SK-N-SH treated with all-trans-retinoic acid at 6 μM for 48 hours (cell line): ENCODE measurements at regions not wholly inside any gene's neighbourhood (a gene's known extent, or its start where the extent isn't known, plus 50 kb on each side); places are given as distances from the start of the nearest gene placed in this dataset.

Source experiments
- ATAC-seq: fragments of 200-7000 bp; cut with Tn5 transposase; 3 replicates; pipeline ENCODE4 v1.9.1; 2020; ENCODE audit warnings: mild to moderate bottlenecking, moderate library complexity
- ARNTL ChIP-seq: fragments of 450-650 bp; formaldehyde crosslinking; IDR thresholded peaks from 2 replicates; pipeline ENCODE4 v1.5.0; 2020; ENCODE audit warnings: low read depth, mild to moderate bottlenecking, moderate library complexity, borderline replicate concordance
- BACH2 ChIP-seq: fragments of 250-450 bp; sonication (Bioruptor Pico); IDR thresholded peaks from 2 replicates; pipeline ENCODE4 v1.9.0; 2021; ENCODE audit warnings: mild to moderate bottlenecking, borderline replicate concordance
- CREB5 ChIP-seq: fragments of 250-450 bp; sonication (Bioruptor Pico); IDR thresholded peaks from 2 replicates; pipeline ENCODE4 v1.5.1; 2020; ENCODE audit warnings: low read depth, mild to moderate bottlenecking, moderate library complexity
- CSDC2 ChIP-seq: fragments of 250-450 bp; sonication (Bioruptor Pico); IDR thresholded peaks from 2 replicates; pipeline ENCODE4 v1.5.0; 2020; ENCODE audit warnings: mild to moderate bottlenecking, moderate library complexity
- CSRNP3 ChIP-seq: fragments of 250-450 bp; sonication (Bioruptor Pico); IDR thresholded peaks from 2 replicates; pipeline ENCODE4 v1.5.1; 2021; ENCODE audit warnings: mild to moderate bottlenecking, moderate library complexity
- ESRRG ChIP-seq: fragments of 250-450 bp; sonication (Bioruptor Pico); IDR thresholded peaks from 2 replicates; pipeline ENCODE4 v1.6.1; 2021; ENCODE audit warnings: mild to moderate bottlenecking
- GLIS3 ChIP-seq: fragments of 250-450 bp; sonication (Bioruptor Pico); IDR thresholded peaks from 2 replicates; pipeline ENCODE4 v1.5.0; 2020; ENCODE audit warnings: mild to moderate bottlenecking, moderate library complexity
- ISL1 ChIP-seq: fragments of 250-450 bp; sonication (Bioruptor Pico); IDR thresholded peaks from 2 replicates; pipeline ENCODE4 v2.1.2; 2022; ENCODE audit warnings: mild to moderate bottlenecking, moderate library complexity
- PATZ1 ChIP-seq: fragments of 250-450 bp; sonication (Bioruptor Pico); IDR thresholded peaks from 2 replicates; pipeline ENCODE4 v1.8.0; 2020; ENCODE audit warnings: mild to moderate bottlenecking, moderate library complexity, borderline replicate concordance
- POU6F1 ChIP-seq: fragments of 250-450 bp; sonication (Bioruptor Pico); IDR thresholded peaks from 2 replicates; pipeline ENCODE4 v1.8.0; 2021; ENCODE audit warnings: low read depth, mild to moderate bottlenecking, moderate library complexity, borderline replicate concordance
- PPARA ChIP-seq: fragments of 250-450 bp; sonication (Bioruptor Pico); IDR thresholded peaks from 2 replicates; pipeline ENCODE4 v1.5.0; 2020; ENCODE audit warnings: mild to moderate bottlenecking, borderline replicate concordance
- RARB ChIP-seq: fragments of 250-450 bp; sonication (Bioruptor Pico); IDR thresholded peaks from 2 replicates; pipeline ENCODE4 v1.8.0; 2021; ENCODE audit warnings: mild to moderate bottlenecking, moderate library complexity
- SNAI2 ChIP-seq: fragments of 250-450 bp; sonication (Bioruptor Pico); IDR thresholded peaks from 2 replicates; pipeline ENCODE4 v1.5.0; 2020; ENCODE audit warnings: mild to moderate bottlenecking, moderate library complexity
- TCF4 ChIP-seq: fragments of 250-450 bp; sonication (Bioruptor Pico); IDR thresholded peaks from 2 replicates; pipeline ENCODE4 v1.8.0; 2021; ENCODE audit warnings: mild to moderate bottlenecking, moderate library complexity, borderline replicate concordance
- ZC3H10 ChIP-seq: fragments of 250-450 bp; sonication (Bioruptor Pico); IDR thresholded peaks from 2 replicates; pipeline ENCODE4 v1.5.1; 2021; ENCODE audit warnings: mild to moderate bottlenecking, moderate library complexity
- ZFP3 ChIP-seq: fragments of 250-450 bp; sonication (Bioruptor Pico); IDR thresholded peaks from 2 replicates; pipeline ENCODE4 v1.5.0; 2020; ENCODE audit warnings: mild to moderate bottlenecking, moderate library complexity
- ZFP30 ChIP-seq: fragments of 450-650 bp; formaldehyde crosslinking; IDR thresholded peaks from 2 replicates; pipeline ENCODE4 v1.5.0; 2022; ENCODE audit warnings: mild to moderate bottlenecking, moderate library complexity
- ZNF70 ChIP-seq: fragments of 450-650 bp; formaldehyde crosslinking; IDR thresholded peaks from 2 replicates; pipeline ENCODE4 v1.5.0; 2020; ENCODE audit warnings: mild to moderate bottlenecking, moderate library complexity
- ZNF8 ChIP-seq: fragments of 450-650 bp; formaldehyde crosslinking; IDR thresholded peaks from 2 replicates; pipeline ENCODE4 v1.5.0; 2020; ENCODE audit warnings: mild to moderate bottlenecking, moderate library complexity
- TF ChIP-seq, protein P1 (sequence below): fragments of 250-450 bp; sonication (Bioruptor Pico); IDR thresholded peaks from 2 replicates; pipeline ENCODE4 v1.5.0; 2020; ENCODE audit warnings: mild to moderate bottlenecking, moderate library complexity

DNA sequence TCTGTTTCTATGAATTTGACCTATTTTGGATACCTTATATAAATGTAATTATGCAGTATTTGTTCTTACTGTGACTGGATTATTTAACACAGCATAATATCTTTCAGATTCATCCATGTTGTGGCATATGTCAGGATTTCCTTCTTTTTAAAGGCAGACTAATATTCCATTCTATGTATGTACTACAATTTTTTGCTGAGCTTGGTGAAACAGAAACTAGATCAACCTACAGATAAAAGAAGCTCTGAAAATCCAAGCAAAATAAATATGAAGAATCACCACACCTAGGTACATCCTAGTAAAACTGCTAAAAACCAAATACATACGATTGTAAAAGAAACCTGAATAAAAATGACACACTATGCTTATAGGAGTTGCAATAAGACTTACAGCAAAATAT lies 300.5 kb downstream of the HTR7 start:
- TF ChIP-seq ZFP30 (CRISPR knock-in tag) (no peak), BACH2 (CRISPR knock-in tag) (no peak), SNAI2 (CRISPR knock-in tag) (no peak), ESRRG (CRISPR knock-in tag) (no peak), CSRNP3 (CRISPR knock-in tag) (no peak), ZFP3 (no peak), TCF4 (CRISPR knock-in tag) (no peak), PATZ1 (no peak), CSDC2 (no peak), GLIS3 (no peak), ZC3H10 (CRISPR knock-in tag) (no peak), CREB5 (CRISPR knock-in tag) (no peak), PPARA (CRISPR knock-in tag) (no peak), ARNTL (CRISPR knock-in tag) (no peak)
- TF ChIP-seq, protein P1, sequence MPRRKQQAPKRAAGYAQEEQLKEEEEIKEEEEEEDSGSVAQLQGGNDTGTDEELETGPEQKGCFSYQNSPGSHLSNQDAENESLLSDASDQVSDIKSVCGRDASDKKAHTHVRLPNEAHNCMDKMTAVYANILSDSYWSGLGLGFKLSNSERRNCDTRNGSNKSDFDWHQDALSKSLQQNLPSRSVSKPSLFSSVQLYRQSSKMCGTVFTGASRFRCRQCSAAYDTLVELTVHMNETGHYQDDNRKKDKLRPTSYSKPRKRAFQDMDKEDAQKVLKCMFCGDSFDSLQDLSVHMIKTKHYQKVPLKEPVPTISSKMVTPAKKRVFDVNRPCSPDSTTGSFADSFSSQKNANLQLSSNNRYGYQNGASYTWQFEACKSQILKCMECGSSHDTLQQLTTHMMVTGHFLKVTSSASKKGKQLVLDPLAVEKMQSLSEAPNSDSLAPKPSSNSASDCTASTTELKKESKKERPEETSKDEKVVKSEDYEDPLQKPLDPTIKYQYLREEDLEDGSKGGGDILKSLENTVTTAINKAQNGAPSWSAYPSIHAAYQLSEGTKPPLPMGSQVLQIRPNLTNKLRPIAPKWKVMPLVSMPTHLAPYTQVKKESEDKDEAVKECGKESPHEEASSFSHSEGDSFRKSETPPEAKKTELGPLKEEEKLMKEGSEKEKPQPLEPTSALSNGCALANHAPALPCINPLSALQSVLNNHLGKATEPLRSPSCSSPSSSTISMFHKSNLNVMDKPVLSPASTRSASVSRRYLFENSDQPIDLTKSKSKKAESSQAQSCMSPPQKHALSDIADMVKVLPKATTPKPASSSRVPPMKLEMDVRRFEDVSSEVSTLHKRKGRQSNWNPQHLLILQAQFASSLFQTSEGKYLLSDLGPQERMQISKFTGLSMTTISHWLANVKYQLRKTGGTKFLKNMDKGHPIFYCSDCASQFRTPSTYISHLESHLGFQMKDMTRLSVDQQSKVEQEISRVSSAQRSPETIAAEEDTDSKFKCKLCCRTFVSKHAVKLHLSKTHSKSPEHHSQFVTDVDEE (CRISPR knock-in tag) = no peak
- no peak for ATAC-seq

GRCh38 chr10:90560331-90560730 lies 297.5 kb downstream of the HTR7 start:
- no peak for TF ChIP-seq ZFP3
- no peak for TF ChIP-seq ZNF70 (CRISPR knock-in tag)
- TF ChIP-seq PPARA (CRISPR knock-in tag) = no peak
- no peak for TF ChIP-seq TCF4 (CRISPR knock-in tag)
- no peak for TF ChIP-seq ISL1
- TF ChIP-seq RARB (CRISPR knock-in tag) = no peak
- TF ChIP-seq, protein P1 (CRISPR knock-in tag) = no peak
- no peak for TF ChIP-seq POU6F1 (CRISPR knock-in tag)
- TF ChIP-seq ZNF8 (CRISPR knock-in tag) = no peak
- no peak for TF ChIP-seq CSDC2
- no peak for TF ChIP-seq PATZ1
- no peak for TF ChIP-seq ESRRG (CRISPR knock-in tag)
- TF ChIP-seq CSRNP3 (CRISPR knock-in tag) = no peak
- no peak for TF ChIP-seq BACH2 (CRISPR knock-in tag)
- no peak for TF ChIP-seq ZFP30 (CRISPR knock-in tag)
- ATAC-seq = no peak
